Chondrocyte (in vitro differentiated cells): ENCODE measurements at regions not wholly inside any gene's neighbourhood (a gene's known extent, or its start where the extent isn't known, plus 50 kb on each side); places are given as distances from the start of the nearest gene placed in this dataset.
A peak's percentile ranks its signal among the peaks of the same experiment; 100 is the strongest.

Source experiments
- DNase-seq: peaks from one replicate; pipeline ENCODE4 v3.0.0; 2021; ENCODE audit warnings: mixed read lengths, low spot score
- H3K27ac Mint-ChIP-seq: one replicate; pipeline ENCODE4 v1.8.0; 2021; ENCODE audit warnings: mild to moderate bottlenecking, moderate library complexity, mixed read lengths; ENCODE audit not compliant: unreplicated experiment
- H3K27me3 Mint-ChIP-seq: 2 replicates; pipeline ENCODE4 v1.8.0; 2021; ENCODE audit warnings: low read depth, mixed read lengths
- H3K36me3 Mint-ChIP-seq: 2 replicates; pipeline ENCODE4 v1.8.0; 2021; ENCODE audit warnings: low read depth, mixed read lengths
- H3K4me1 Mint-ChIP-seq: 2 replicates; pipeline ENCODE4 v1.8.0; 2021; ENCODE audit warnings: low read depth, mild to moderate bottlenecking, mixed read lengths
- H3K4me3 Mint-ChIP-seq: one replicate; pipeline ENCODE4 v1.8.0; 2021; ENCODE audit warnings: mild to moderate bottlenecking, moderate library complexity, mixed read lengths; ENCODE audit not compliant: unreplicated experiment
- H3K9me3 Mint-ChIP-seq: 2 replicates; pipeline ENCODE4 v1.8.0; 2021; ENCODE audit warnings: low read depth, mixed read lengths
- CTCF ChIP-seq: fragments of 200-600 bp; sonication (generic); IDR thresholded peaks from 2 replicates; pipeline ENCODE4 v1.5.0; 2021; ENCODE audit warnings: antibody characterized with exemption, mild to moderate bottlenecking, moderate library complexity

DNA sequence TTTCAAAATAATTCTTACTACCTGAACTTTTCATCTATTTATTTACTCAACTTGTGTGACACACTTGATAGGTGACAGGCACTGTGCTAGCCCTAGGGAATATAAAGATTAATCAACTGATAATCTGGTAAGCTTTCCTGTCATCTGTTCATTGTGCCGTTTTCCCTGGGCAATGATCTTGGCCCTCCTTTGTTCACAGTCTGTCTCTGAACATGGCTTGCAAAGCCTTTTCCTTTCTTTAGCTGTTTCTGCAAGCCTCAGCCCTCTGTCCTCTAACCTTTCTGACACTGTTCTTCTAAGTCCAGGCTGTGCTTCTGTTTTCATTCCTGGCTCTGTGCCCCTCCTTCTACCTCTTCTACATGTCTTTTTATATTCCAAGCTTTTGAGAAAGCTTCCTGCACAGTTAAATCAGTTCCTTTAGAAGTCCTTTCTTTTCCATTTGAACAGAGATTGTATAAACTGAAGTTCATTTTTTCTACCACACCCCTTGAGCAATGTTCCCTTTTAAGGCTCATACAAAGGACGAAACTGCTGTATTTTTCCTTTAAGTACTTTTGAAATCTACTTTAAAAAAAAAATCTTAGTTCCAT is 803.0 kb upstream of the ZNF608 start:
- H3K27me3 Mint-ChIP-seq: no peaks in the 10 kb centered on the region
- peaks cover 3% of the 10 kb centered on the region for H3K9me3 Mint-ChIP-seq
- no peak for DNase-seq
- peak overlapping the region; percentile 38 for H3K27ac Mint-ChIP-seq
- no peak for TF ChIP-seq CTCF
- peak overlapping the region; percentile 14 for H3K4me3 Mint-ChIP-seq
- no peaks in the 10 kb centered on the region for H3K36me3 Mint-ChIP-seq
- peaks cover 54% of the 10 kb centered on the region for H3K4me1 Mint-ChIP-seq

DNA sequence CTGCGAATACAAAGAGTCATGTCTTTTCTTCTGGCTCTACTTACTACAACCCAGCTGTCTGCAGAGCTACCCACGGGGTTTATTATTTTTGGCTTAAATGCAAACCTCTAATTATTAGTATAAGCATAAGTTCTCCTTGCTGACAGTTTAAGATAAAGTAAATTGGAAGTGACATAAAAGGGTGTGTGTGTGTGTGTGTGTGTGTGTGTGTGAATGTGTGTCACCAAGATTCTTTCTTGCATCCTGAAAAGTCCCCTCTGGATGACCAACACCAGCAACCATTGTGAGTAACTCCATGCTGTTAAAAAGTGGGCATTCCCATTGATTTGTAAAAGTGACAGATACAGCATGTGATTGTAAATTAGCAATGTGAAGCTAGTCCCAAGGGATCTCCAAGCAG is 803.8 kb upstream of the ZNF608 start:
- no peaks in the 10 kb centered on the region for H3K36me3 Mint-ChIP-seq
- peaks cover 55% of the 10 kb centered on the region for H3K4me1 Mint-ChIP-seq
- peak overlapping the region; percentile 60 for H3K27ac Mint-ChIP-seq

GRCh38 chr5:125551246-125551645 is 804.8 kb upstream of the ZNF608 start:
- no peak overlapping the region for H3K4me3 Mint-ChIP-seq
- H3K9me3 Mint-ChIP-seq: peaks cover 3% of the 10 kb centered on the region
- H3K4me1 Mint-ChIP-seq: peaks cover 55% of the 10 kb centered on the region
- TF ChIP-seq CTCF: no peak
- H3K36me3 Mint-ChIP-seq: no peaks in the 10 kb centered on the region
- no peak overlapping the region for H3K27ac Mint-ChIP-seq
- no peak for DNase-seq
- H3K27me3 Mint-ChIP-seq: no peaks in the 10 kb centered on the region

More for the DNA sequence above, 803.8 kb upstream of the ZNF608 start:
- DNase-seq: no peak
- H3K27me3 Mint-ChIP-seq: no peaks in the 10 kb centered on the region
- peaks cover 3% of the 10 kb centered on the region for H3K9me3 Mint-ChIP-seq
- H3K4me3 Mint-ChIP-seq: peak overlapping the region; percentile 14
- no peak for TF ChIP-seq CTCF

DNA sequence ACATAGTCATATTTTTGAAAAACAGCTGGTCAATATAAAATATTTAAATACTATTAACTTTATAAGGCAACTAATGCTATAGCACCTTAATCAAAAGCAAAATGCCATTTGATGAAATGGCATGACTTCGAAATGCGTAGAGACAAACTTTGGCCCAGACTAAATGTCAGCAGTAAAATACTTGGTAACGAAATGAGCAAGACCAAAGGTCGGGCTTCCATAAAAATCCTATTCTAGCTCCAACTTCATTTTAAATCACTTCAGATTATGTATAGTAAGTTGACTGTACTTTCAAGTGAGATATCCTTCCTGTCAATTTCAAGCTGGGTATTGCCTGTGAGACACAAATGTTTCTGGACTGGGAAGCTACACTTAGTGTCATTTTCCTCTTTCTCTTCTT is 805.4 kb upstream of the ZNF608 start:
- Mint-ChIP-seq H3K27ac (no peak overlapping the region), H3K9me3 (peaks cover 3% of the 10 kb centered on the region), H3K36me3 (no peaks in the 10 kb centered on the region), H3K27me3 (no peaks in the 10 kb centered on the region), H3K4me3 (no peak overlapping the region), H3K4me1 (peaks cover 55% of the 10 kb centered on the region)
- no peak for TF ChIP-seq CTCF
- no peak for DNase-seq

DNA sequence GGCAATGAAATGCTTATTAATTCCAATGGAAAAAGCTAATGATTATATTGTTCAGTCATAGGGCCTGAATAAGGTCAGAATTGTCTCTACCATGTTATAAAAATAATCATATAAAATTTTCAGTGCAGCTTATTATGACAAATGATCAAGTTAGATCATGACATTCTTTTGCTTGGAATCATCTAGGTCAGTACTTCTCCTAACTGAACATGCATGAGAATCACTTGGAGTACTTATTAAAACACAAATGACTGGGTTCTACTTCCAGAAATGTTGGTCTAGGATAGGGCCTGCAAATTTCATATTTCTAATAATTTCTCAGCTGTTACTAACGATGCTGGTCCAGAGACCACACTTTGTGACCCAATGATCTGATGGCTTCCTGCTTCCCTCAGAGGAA is 806.0 kb upstream of the ZNF608 start:
- peaks cover 3% of the 10 kb centered on the region for H3K9me3 Mint-ChIP-seq
- no peak overlapping the region for H3K27ac Mint-ChIP-seq
- no peak for TF ChIP-seq CTCF
- no peaks in the 10 kb centered on the region for H3K27me3 Mint-ChIP-seq
- H3K4me1 Mint-ChIP-seq: peaks cover 55% of the 10 kb centered on the region
- no peaks in the 10 kb centered on the region for H3K36me3 Mint-ChIP-seq
- no peak for DNase-seq
- no peak overlapping the region for H3K4me3 Mint-ChIP-seq
